GM19240 (cell line): ENCODE measurements at regions not wholly inside any gene's neighbourhood (a gene's known extent, or its start where the extent isn't known, plus 50 kb on each side); places are given as distances from the start of the nearest gene placed in this dataset.

Experiments
- DNase-seq: peaks from one replicate; pipeline ENCODE4 v3.0.0; 2011; ENCODE audit warnings: low spot score; ENCODE audit not compliant: insufficient read length

- DNase-seq, result no peak
Observed at GRCh38 chr2:118667348-118667747, 180.1 kb downstream of the EN1 start.

GRCh38 chr2:118665784-118666529 lies 181.5 kb downstream of the EN1 start:
- no peak for DNase-seq

- DNase-seq, result no peak
Observed at GRCh38 chr2:118661179-118661578, 186.3 kb downstream of the EN1 start.

GRCh38 chr2:118658596-118659198 lies 188.8 kb downstream of the EN1 start:
- no peak for DNase-seq

GRCh38 chr2:118657466-118657865 lies 190.0 kb downstream of the EN1 start:
- DNase-seq, result no peak

GRCh38 chr2:118654945-118655344 lies 192.5 kb downstream of the EN1 start:
- no peak for DNase-seq

GRCh38 chr2:118650327-118650726 lies 197.1 kb downstream of the EN1 start:
- DNase-seq, result no peak

- DNase-seq, result no peak
Observed at GRCh38 chr2:118645876-118646275, 201.6 kb downstream of the EN1 start.

GRCh38 chr2:118644190-118644589 lies 203.3 kb downstream of the EN1 start:
- DNase-seq, result no peak

GRCh38 chr2:118643294-118643693 lies 204.2 kb downstream of the EN1 start:
- DNase-seq, result no peak

- DNase-seq, result no peak
Observed at GRCh38 chr2:118642501-118642900, 204.9 kb downstream of the EN1 start.

GRCh38 chr2:118641711-118642110 lies 205.7 kb downstream of the EN1 start:
- no peak for DNase-seq

GRCh38 chr2:118639371-118639770 lies 208.1 kb downstream of the EN1 start:
- no peak for DNase-seq

GRCh38 chr2:118638453-118638852 lies 209.0 kb downstream of the EN1 start:
- DNase-seq, result no peak

GRCh38 chr2:118635891-118636290 lies 211.6 kb downstream of the EN1 start:
- DNase-seq, result no peak

- no peak for DNase-seq
Observed at GRCh38 chr2:118634876-118635275, 212.6 kb downstream of the EN1 start.

GRCh38 chr2:118633371-118634018 lies 214.0 kb downstream of the EN1 start:
- DNase-seq, result no peak

GRCh38 chr2:118632921-118633320 lies 214.5 kb downstream of the EN1 start:
- DNase-seq, result no peak

- no peak for DNase-seq
Observed at GRCh38 chr2:118627156-118627555, 220.3 kb downstream of the EN1 start.

GRCh38 chr2:118622913-118623312 lies 224.5 kb downstream of the EN1 start:
- DNase-seq, result no peak

- no peak for DNase-seq
Observed at GRCh38 chr2:118622108-118622507, 225.3 kb downstream of the EN1 start.

- no peak for DNase-seq
Observed at GRCh38 chr2:118618279-118618678, 229.2 kb downstream of the EN1 start.

- DNase-seq, result no peak
Observed at GRCh38 chr2:118616432-118616831, 231.0 kb downstream of the EN1 start.
